ENCODE measurements at regions not wholly inside any gene's neighbourhood (a gene's known extent, or its start where the extent isn't known, plus 50 kb on each side); places are given as distances from the start of the nearest gene placed in this dataset.

GRCh38 chr5:125377141-125377540 is 630.7 kb upstream of the ZNF608 start:
- TF ChIP-seq EGR1 (IDR thresholded peaks at IDR 0.05) (no peak), NFIC (IDR thresholded peaks at IDR 0.05) (no peak), ZBTB7A (IDR thresholded peaks at IDR 0.05; ENCODE audit: low read depth) (no peak), EP300 (IDR thresholded peaks at IDR 0.05; ENCODE audit: borderline replicate concordance) (no peak), CREB1 (IDR thresholded peaks at IDR 0.05; ENCODE audit: low read depth) (no peak), YY1 (IDR thresholded peaks at IDR 0.05; ENCODE audit: low read depth) (no peak), REST (IDR thresholded peaks at IDR 0.05; ENCODE audit: low read depth) (no peak), RAD21 (IDR thresholded peaks at IDR 0.05; ENCODE audit: low read depth) (no peak), FOXM1 (IDR thresholded peaks at IDR 0.05; ENCODE audit: borderline replicate concordance, low read depth) (no peak), CEBPB (IDR thresholded peaks at IDR 0.05) (no peak), MAX (IDR thresholded peaks at IDR 0.05) (no peak), TCF12 (IDR thresholded peaks at IDR 0.05; ENCODE audit: low read depth) (no peak)
- TF ChIP-seq, protein P1, sequence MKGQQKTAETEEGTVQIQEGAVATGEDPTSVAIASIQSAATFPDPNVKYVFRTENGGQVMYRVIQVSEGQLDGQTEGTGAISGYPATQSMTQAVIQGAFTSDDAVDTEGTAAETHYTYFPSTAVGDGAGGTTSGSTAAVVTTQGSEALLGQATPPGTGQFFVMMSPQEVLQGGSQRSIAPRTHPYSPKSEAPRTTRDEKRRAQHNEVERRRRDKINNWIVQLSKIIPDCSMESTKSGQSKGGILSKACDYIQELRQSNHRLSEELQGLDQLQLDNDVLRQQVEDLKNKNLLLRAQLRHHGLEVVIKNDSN (IDR thresholded peaks at IDR 0.05) = no peak

DNA sequence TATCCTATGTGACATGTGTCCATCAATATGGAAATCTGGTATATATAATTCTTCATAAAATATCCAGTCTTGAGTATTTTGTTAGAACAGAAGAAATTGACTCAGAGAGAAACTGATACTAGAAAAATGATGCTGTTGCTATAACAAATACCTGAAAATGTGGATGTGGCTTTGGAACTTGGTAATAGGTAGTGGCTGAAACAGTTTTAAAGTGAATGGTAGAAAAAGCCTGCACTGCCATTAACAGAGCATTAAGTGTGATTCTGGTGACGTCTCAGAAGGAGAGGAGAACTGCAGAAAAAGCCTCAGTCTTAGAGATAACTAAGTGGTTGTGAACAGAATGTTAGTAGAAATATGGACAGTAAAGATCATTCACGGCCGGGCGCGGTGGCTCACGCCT is 634.9 kb upstream of the ZNF608 start:
- TF ChIP-seq TAF1 (IDR thresholded peaks at IDR 0.05; ENCODE audit: low read depth) (no peak), EP300 (IDR thresholded peaks at IDR 0.05; ENCODE audit: borderline replicate concordance) (no peak), YY1 (IDR thresholded peaks at IDR 0.05; ENCODE audit: low read depth) (no peak), NFIC (IDR thresholded peaks at IDR 0.05) (no peak), EGR1 (IDR thresholded peaks at IDR 0.05) (no peak), MAX (IDR thresholded peaks at IDR 0.05) (no peak), TCF12 (IDR thresholded peaks at IDR 0.05; ENCODE audit: low read depth) (no peak), TEAD4 (IDR thresholded peaks at IDR 0.05) (no peak), RAD21 (IDR thresholded peaks at IDR 0.05; ENCODE audit: low read depth) (no peak), REST (IDR thresholded peaks at IDR 0.05; ENCODE audit: low read depth) (no peak), CREB1 (IDR thresholded peaks at IDR 0.05; ENCODE audit: low read depth) (no peak), CEBPB (IDR thresholded peaks at IDR 0.05) (no peak)
- TF ChIP-seq, protein P1 (IDR thresholded peaks at IDR 0.05) = no peak

- no peak for TF ChIP-seq CEBPB (IDR thresholded peaks at IDR 0.05)
- no peak for TF ChIP-seq MAX (IDR thresholded peaks at IDR 0.05)
- TF ChIP-seq TAF1 (IDR thresholded peaks at IDR 0.05; ENCODE audit: low read depth) = no peak
- TF ChIP-seq YY1 (IDR thresholded peaks at IDR 0.05; ENCODE audit: low read depth) = no peak
- no peak for TF ChIP-seq NFIC (IDR thresholded peaks at IDR 0.05)
- no peak for TF ChIP-seq TEAD4 (IDR thresholded peaks at IDR 0.05)
- TF ChIP-seq, protein P1 (IDR thresholded peaks at IDR 0.05) = no peak
Measured at GRCh38 chr5:125384071-125384470, 637.6 kb upstream of the ZNF608 start.

GRCh38 chr5:125390326-125390725 is 643.9 kb upstream of the ZNF608 start:
- TF ChIP-seq FOXM1 (IDR thresholded peaks at IDR 0.05; ENCODE audit: borderline replicate concordance, low read depth) (no peak), NFIC (IDR thresholded peaks at IDR 0.05) (no peak), CEBPB (IDR thresholded peaks at IDR 0.05) (no peak), TAF1 (IDR thresholded peaks at IDR 0.05; ENCODE audit: low read depth) (no peak), EP300 (IDR thresholded peaks at IDR 0.05; ENCODE audit: borderline replicate concordance) (no peak), TEAD4 (IDR thresholded peaks at IDR 0.05) (no peak), ZBTB7A (IDR thresholded peaks at IDR 0.05; ENCODE audit: low read depth) (no peak), RAD21 (IDR thresholded peaks at IDR 0.05; ENCODE audit: low read depth) (no peak), MAX (IDR thresholded peaks at IDR 0.05) (no peak), TCF12 (IDR thresholded peaks at IDR 0.05; ENCODE audit: low read depth) (no peak), REST (IDR thresholded peaks at IDR 0.05; ENCODE audit: low read depth) (no peak), YY1 (IDR thresholded peaks at IDR 0.05; ENCODE audit: low read depth) (no peak), EGR1 (IDR thresholded peaks at IDR 0.05) (no peak), CREB1 (IDR thresholded peaks at IDR 0.05; ENCODE audit: low read depth) (no peak)
- TF ChIP-seq, protein P1 (IDR thresholded peaks at IDR 0.05) = no peak
